ENCODE measurements at regions not wholly inside any gene's neighbourhood (a gene's known extent, or its start where the extent isn't known, plus 50 kb on each side); places are given as distances from the start of the nearest gene placed in this dataset.
"Not testable (repeated sequence)": the region's sequence is repeated elsewhere in the genome, so short reads cannot be mapped to it uniquely, and the experiment has no call there.

DNA sequence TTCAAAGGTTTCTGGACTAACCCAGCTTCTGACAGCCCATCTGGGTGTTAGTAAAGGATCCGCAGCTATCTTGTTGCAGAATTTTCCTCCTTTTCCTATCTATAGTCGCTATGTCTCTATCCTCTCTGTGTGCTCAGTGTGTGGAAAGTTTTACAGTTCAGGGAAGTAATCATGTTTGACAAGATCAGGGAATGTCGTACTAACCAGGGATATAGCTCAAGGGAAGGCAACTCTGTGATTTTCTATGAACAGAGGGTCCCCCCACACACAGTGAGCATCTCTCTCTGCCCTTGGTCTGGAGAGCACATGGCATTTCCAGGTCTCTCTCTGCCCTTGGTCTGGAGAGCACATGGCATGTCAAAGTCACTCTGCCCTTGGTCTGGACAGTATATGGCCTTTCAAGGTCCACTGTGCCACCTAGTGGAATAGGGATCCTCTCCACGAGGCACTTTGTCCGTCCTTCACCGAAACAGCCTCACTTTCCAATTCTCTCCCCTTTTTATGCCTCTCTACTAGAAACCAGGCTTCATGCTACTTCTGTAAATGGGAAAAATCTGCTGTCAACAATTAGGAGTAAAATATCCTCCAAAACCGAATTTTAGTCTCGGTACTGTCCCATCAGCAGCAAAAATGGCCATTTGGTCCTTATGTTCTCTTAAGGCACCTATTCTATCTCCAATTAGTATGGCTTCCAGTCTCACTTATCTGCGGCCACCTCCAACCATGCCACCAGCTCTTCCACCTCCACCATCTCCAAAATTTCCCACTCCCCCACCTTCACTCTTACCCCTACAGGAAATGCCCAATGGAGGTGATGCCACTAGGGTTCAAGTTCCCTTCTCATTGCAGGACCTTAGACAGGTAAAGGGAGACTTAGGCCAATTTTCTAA is 88.7 kb downstream of the IGLL5 start:
- DNase-seq (ENCODE audit: low read depth, low spot score), result no peak

DNA sequence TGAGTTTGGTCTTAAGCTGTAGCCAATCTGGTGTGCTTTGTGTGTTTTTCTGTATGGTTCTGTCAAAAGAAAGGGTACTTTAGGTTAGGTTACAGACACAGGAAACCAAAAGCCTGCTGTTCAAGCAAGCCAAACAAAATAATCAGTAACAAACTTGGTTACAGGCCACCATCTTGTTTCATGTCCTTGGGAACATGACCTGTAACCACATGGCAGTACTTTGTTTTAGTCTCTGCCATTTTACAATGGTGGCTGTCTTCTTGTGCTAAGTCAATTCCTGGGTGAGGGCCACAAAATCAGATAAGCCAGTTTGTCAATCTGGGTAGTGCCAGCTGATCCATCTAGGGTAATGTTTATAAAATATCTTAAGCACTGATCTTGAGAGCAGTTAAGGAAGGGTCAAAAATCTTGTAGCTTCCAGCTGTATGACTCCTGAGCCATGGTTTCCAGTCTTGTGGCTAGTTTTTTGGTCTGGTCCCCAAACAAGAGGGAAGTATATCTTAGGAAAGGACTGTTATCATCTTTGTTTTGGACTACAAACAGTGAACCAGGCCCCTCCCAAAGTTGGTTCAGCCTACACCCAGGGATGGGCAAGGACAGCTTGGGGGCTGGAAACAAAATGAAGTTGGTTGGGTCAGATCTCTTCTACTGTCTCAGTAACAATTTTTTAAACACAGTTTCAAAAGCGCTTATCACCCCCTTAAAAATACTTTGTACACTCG is 90.0 kb downstream of the IGLL5 start:
- DNase-seq (ENCODE audit: low read depth, low spot score), result no peak

DNA sequence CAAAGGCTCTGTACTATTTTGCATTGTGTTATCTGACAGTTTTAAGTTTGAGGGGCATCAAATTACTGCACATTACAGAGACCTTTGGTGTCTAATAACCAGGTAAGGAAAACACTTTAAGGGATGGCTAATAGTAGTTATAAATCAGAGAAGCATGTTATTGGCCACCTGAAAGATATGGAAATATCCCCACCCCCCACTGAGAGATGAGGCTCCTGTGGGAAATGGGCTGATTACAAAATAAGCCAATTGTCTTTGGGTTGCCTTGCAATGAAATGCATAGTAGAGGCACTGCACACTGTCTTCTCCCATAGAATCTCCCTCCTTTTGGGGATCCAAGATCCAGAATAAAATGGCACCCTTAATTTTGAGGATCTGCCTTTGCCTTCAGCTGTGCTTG is 91.0 kb downstream of the IGLL5 start:
- no peak for DNase-seq (ENCODE audit: low read depth, low spot score)

DNA sequence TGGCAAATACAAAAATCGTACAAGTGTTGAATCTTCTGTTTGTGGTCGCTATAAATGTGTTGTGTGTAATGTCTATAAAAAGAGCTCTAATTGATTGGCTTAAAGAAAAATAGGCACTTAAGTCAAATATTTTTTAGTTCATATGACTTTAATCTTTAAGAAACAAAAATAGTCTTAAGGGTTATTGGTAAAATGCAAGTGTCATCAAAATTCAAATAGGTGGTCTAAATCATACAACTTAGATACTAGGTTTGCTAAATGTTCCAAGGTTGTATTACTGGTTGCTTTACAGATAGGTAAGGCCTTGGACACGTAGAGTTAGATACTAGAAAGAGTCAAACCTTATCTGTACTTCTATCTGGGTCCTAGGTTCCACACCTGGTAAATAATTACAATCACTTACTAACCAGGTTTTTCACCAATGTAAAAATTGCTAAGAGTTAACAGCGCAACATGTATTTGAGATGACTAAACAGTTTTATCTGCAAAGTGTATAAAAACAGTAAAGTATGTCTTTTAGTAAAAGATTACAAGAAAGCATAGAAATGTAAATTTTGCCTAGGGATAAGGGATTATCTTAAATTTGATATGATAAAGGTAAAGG is 91.1 kb upstream of the GNAZ start:
- DNase-seq (ENCODE audit: low read depth, low spot score), result no peak

DNA sequence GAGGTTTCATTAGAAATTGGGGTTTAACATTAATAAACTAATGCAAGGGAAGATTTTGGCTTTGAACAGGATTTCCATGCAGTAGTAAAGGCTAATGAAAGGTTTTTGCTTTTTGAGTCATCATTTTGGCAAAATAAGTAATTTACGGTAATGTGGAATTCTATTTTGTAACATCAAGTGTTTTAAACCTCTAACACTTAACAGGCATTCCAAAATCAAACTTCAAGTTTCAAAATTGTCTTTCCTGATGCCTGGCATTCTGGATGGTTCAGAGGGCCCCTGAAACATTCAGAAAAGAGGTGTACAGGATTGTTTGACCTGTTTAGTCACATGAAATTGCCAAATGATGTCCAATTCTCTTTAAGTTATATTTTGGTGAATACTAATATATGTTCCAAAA is 90.4 kb upstream of the GNAZ start:
- DNase-seq (ENCODE audit: low read depth, low spot score), result no peak

DNA sequence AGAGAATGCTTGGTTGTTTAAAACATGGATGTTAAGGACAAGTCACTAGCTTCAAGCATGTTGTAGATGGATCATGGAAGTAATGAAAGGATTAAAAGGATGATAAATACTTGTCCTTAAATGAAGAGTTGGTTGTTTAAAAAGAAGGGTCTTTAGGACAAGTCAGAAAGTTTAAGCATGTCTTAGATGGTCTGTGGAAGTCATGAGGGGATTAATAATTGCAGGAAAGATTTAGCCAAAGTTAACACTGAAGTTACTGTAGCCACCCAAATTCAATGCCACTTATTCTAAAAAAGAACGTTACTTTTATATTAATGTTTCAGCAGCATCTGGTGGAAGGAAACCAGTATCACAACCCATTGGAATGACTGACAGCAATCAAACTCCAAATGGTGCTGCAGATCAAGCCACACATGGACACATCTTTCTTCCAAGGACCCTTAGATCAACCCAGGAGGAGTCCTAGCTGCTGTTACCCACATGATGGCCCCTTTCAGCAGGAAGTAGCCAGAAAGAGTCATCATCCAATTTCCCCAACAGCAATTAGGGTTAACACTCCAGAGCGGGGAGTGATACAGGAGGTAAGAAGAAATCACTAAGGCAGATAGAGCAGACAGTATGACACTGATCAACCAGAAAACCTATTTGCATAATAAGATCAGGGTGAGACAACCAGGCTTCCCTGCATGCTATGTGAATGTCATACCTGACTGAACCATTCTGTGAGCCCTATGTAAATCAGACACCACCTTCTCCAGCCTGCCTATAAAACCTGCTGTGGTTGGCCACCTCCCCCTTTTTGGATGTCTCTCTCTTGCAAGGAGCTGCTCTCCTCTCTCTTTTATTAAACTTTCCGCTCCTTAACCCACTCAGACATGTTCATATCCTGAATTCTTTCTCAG is 88.4 kb upstream of the GNAZ start:
- DNase-seq (ENCODE audit: low read depth, low spot score), result no peak

DNA sequence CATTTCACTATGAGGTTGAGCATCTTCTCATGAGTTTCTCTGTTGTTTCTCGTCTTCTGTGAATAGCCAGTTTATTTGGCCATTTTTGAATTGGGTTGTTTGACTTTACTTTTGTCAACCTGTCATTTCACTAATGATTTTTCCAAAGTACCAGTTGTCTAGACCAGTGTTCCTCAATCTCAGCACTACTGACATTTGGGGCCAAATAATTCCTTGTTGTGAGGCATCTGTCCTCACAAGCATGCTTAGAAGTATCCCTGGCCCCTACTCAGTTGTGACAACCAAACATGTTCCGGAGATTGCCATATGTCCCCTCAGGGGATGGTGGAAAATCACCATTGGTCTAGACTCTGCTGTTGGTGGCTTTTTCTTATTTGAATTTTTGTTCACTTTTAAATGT is 87.7 kb upstream of the GNAZ start:
- no peak for DNase-seq (ENCODE audit: low read depth, low spot score)

DNA sequence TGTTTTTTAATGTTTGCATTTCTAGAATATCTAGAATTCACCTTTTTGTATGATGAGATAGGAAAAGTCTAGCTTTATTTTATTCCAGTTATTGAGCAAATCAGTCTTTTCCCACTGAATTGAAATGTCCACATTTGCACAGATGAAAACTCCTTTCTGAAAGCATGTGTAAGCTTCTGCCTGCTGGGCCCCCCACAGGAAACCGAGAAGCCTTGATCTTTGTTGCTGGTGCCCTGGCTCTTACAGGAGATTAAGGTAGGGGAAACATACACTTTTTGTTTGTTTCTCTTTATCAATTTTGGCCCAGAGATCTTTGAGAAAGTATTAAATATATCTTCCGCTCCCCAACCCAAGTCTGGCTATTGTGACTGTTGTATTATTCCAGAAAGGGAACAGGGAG is 87.2 kb upstream of the GNAZ start:
- no peak for DNase-seq (ENCODE audit: low read depth, low spot score)

DNA sequence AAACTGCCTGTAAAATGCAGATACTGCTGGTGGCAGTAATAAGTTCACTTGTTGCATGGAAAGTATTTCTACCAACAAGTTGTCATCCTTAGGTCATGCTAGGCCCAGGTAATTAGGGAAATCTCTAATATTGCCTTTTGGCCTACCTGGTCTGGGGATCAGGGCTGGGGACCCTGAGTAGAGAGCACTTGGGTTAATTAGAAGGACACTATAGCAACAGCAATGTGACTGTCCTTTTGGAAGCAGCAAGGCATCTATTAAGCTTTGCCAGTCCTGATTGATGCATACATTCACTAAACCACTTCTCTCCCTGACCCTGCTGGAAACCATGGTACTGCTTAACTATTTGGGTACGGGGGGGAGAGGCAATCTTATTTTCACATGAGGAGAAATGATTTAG is 86.5 kb upstream of the GNAZ start:
- DNase-seq (ENCODE audit: low read depth, low spot score), result no peak

DNA sequence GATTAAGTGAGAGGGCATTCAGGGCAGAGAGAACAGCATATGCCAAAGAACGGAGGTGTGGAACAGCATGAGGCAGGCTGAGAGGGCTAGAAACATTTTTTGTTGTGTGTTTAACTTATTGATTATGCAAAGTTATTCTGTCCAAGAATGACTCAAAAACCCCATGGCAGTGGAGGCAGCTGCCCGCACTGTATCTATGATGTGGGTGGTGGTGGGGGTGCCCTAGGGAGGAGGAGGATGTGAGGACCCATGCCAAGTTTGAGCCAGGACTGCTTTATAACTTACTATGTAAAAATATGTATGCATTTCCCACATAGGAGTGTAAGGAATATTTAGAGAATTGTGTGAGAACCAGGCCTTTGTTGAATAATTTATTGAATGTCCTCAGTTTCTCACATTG is 85.4 kb upstream of the GNAZ start:
- DNase-seq (ENCODE audit: low read depth, low spot score), result no peak

DNA sequence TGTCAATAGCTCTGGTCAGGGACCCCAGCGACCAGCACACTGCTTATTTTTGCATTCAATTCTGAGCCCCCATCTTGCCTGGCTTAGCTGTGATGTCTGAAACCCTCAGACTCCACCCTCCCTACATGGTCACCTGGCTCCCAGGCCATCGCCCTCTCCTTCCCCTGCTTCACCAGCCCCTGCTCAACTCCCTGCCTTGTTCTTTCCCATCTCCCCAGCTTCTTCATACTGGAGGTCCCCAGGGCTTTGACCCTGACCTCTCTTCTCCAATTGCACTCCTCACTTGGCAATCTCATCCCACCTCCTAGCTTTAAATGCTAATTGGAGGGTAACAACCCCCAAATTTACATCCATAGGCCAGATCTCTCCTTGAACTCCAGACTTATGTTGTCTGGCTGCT is 84.3 kb upstream of the GNAZ start:
- DNase-seq (ENCODE audit: low read depth, low spot score), result no peak

DNA sequence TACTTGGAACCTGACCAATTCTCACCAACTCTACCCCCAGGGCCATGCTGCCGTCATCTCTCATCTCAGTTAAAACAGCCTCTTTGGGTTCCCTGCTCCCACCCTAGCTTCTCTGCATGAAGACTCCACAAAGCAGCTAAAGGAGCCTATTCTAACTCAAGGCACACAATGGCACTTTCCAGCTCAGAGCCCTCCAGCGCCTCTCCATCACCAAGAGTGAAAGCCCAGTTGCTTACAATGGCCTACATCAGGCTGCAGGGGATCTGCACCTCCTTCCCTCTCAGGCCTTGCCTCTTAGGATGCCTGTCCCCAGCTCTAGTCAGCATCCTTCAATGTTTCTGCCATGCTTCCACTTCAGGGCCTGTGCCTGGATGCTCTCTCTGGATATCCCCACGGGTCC is 83.7 kb upstream of the GNAZ start:
- DNase-seq (ENCODE audit: low read depth, low spot score), result no peak

DNA sequence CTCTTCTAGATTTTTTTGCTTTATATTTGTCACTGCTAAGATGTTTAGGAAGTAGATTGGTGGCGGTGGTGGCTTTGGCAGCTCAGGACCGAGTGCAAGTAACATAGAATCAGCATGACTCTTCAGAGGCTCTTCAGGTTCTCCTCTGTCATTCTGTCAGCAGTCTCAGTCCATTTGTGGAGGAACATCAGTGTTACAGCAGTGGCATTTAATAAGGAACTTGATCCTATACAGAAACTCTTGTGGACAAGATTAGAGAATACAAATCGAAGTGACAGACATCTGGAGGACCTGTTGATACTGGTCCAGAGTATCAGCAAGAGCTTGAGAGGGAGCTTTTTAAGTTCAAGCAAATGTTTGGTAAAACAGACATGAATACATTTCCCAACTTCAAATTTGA is 82.2 kb upstream of the GNAZ start:
- no peak for DNase-seq (ENCODE audit: low read depth, low spot score)

DNA sequence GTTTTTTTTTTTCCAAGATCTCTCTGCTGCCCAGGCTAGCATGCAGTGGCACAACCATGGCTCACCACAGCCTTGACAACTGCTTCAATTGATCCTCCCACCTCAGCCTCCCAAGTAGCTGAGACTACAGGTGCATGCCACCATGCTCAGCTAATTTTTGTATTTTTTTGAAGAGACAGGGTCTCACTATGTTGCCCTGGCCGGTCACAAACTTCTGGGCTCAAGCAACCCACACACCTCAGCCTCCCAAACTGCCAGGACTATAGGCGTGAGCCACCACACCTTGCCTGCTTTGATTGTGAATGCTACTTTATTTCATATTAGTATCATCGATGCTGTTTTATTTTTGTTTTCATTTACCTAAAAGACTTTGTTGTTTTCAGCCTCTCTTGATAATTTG is 81.5 kb upstream of the GNAZ start:
- DNase-seq (ENCODE audit: low read depth, low spot score), result no peak

DNA sequence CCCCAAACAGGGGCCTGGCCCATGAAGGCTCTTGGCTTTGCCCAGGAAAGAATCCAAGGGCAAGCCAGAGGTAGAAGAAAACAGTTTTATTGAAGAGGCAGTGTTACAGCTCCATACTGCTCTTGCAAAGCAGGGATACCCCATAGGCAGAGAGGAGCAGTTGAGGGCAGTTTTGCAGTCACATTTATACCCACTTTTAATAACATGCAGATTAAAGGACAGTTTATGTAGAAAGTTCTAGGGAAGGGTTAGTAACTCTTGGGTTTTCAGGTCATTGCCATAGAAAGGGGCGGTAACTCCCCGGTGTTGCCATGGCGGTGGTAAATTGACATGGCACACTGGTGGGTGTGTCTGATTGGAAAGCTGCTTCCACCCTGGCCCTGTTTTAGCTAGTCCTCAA is 80.5 kb upstream of the GNAZ start:
- DNase-seq (ENCODE audit: low read depth, low spot score), result no peak

DNA sequence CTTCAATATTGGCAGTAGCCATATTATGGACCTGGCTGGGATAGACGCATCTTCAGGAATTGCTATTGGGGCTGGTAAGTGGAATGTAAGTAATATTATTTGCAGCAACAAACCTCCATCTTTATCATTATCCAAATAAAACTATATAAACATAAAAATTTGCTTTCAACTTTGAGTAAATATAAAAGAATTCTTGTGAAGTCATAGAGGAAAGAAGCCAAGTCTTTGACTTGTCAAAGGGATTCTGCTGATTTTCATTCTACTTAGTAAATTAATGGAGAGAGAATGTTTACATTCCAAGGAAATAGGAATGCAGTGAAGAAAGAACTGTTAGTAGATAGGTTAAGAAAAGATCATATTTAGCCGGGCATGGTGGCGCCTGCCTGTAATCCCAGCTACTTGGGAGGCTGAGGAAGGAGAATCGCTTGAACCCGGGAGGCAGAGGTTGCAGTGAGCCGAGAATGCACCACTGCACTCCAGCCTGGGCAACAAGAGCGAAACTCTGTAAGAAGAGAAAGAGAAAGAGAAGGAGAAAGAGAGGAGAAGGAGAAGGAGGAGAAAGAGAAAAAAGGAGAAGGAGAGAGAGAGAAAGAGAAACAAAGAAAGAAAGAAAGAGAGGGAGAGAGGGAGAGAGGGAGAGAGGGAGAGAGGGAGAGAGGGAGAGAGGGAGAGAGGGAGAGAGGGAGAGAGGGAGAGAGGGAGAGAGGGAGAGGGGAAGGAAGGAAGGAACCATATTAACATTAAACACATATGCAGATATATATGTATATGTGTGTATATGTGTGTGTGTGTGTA is 79.4 kb upstream of the GNAZ start:
- not testable (repeated sequence) for DNase-seq (ENCODE audit: low read depth, low spot score)

DNA sequence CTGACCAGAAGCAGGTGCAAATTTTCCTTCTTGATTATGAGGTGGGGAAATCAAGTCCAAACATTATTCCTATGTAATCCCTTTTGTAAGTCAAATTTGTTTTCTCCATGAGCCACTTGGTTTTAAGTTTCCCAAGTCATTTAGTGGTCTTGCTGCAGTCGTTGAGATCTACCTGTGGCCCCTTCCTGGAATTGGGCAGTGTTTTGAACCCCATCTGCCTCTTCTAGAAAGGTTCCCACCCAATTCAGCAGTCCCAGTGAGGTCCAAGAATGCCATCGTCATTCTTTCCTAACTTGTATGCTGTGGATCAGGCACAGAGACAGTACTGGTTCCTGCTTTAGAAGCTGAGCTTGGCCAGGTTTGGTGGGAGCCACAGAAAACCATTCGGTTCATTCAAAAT is 77.8 kb upstream of the GNAZ start:
- no peak for DNase-seq (ENCODE audit: low read depth, low spot score)

DNA sequence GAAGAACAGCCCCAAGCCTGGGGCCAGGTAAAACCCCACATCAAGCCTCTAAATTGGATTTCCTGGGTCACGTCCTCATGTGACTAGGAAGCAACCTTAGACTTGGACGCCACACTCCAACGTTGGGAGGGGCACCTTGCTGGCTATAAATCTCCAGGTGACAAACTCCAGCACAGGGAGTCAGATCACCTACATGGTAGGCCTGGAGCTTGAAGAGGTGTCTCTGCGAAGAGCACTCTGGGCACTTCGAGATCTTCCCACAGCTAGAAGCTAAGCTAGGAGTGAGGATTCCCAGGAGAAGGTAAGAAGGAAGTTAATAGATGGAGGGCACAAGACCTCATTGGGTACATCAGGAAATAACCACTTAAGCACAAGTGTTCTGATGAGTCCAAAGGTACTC is 77.1 kb upstream of the GNAZ start:
- DNase-seq (ENCODE audit: low read depth, low spot score), result no peak

DNA sequence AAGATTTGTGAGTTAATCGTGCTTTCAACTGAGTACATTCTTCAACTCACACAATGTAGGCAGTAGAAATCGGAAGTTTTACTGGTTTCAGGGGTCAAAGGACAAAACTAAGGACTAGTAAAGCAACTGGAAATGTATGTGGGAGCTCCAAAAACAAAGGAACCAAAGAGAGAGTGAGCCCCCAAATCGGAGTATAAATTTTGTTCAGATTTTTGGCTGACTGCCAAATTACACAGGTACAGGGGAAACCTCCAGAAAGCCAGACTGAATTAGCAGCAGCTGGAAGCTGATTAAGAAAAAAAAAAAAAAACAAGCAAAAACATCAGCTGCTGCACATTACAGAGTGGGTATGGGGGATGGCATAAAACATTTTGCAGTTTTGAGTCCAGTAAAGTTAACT is 75.2 kb upstream of the GNAZ start:
- DNase-seq (ENCODE audit: low read depth, low spot score), result no peak

DNA sequence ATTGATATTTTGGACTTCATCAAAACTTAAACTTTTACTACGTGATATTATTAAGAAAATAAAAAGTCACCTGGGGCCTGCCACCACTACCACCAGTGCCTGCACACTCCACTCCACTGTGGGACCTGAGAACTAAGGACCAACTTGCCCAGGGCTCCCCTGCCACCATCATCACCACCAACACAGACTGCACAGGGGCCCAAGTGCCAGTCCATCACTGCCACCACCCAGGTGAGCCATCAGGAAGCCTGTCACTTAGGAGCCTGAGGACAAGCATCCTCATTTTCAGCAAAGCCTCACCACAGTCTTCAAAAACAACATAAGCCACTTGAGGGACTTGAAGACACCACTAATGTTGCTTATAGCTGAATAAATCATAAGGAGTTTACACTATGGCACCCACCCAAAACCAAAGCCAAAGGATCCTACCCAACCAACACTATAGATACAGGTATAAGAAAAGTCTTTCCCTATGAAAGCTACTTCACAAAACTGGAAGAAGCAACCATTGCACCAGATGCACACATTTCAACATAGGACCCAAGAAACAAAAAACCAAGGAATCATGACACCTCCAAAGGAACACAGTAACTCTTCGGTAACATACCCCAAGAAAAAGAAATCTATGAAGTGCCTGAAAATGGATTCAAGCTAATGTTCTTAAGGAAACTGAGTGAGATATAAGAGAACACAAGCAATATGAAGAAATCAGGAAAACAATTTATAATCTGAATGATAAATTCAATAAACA is 73.6 kb upstream of the GNAZ start:
- DNase-seq (ENCODE audit: low read depth, low spot score), result no peak

Measured in pulmonary artery endothelial cell (primary cell).